ENCODE measurements at regions not wholly inside any gene's neighbourhood (a gene's known extent, or its start where the extent isn't known, plus 50 kb on each side); places are given as distances from the start of the nearest gene placed in this dataset.

GRCh38 chr11:109298865-109299264, 123.1 kb upstream of the C11orf87 start:
- TF ChIP-seq CTCF (IDR thresholded peaks at IDR 0.05; ENCODE audit: low read depth, low read length), result no peak
- no peak overlapping the region for H3K4me3 ChIP-seq (replicated peaks in 1 of 2; ENCODE audit: low read depth in 2 of 2, low read length in 2 of 2)
- DNase-seq (ENCODE audit: low read depth in 2 of 2), result no peak

- no peak for TF ChIP-seq CTCF (IDR thresholded peaks at IDR 0.05; ENCODE audit: low read depth, low read length)
- no peak for DNase-seq (ENCODE audit: low read depth in 2 of 2)
- no peak overlapping the region for H3K4me3 ChIP-seq (replicated peaks in 1 of 2; ENCODE audit: low read depth in 2 of 2, low read length in 2 of 2)
These were observed 121.8 kb upstream of the C11orf87 start for GRCh38 chr11:109300211-109300610.

- H3K4me3 ChIP-seq (replicated peaks in 1 of 2; ENCODE audit: low read depth in 2 of 2, low read length in 2 of 2), result no peak overlapping the region
- no peak for TF ChIP-seq CTCF (IDR thresholded peaks at IDR 0.05; ENCODE audit: low read depth, low read length)
- DNase-seq (ENCODE audit: low read depth in 2 of 2), result no peak
These were observed 119.2 kb upstream of the C11orf87 start for GRCh38 chr11:109302591-109303334.

- DNase-seq (ENCODE audit: low read depth in 2 of 2), result no peak
- H3K4me3 ChIP-seq (replicated peaks in 1 of 2; ENCODE audit: low read depth in 2 of 2, low read length in 2 of 2), result no peak overlapping the region
- no peak for TF ChIP-seq CTCF (IDR thresholded peaks at IDR 0.05; ENCODE audit: low read depth, low read length)
These were observed 118.6 kb upstream of the C11orf87 start for GRCh38 chr11:109303342-109303741.

GRCh38 chr11:109304159-109304558, 117.8 kb upstream of the C11orf87 start:
- no peak for TF ChIP-seq CTCF (IDR thresholded peaks at IDR 0.05; ENCODE audit: low read depth, low read length)
- DNase-seq (ENCODE audit: low read depth in 2 of 2), result peak in 1 of 2 donors; percentile 18
- no peak overlapping the region for H3K4me3 ChIP-seq (replicated peaks in 1 of 2; ENCODE audit: low read depth in 2 of 2, low read length in 2 of 2)

- TF ChIP-seq CTCF (IDR thresholded peaks at IDR 0.05; ENCODE audit: low read depth, low read length), result no peak
- H3K4me3 ChIP-seq (replicated peaks in 1 of 2; ENCODE audit: low read depth in 2 of 2, low read length in 2 of 2), result no peak overlapping the region
- no peak for DNase-seq (ENCODE audit: low read depth in 2 of 2)
These were observed 117.0 kb upstream of the C11orf87 start for GRCh38 chr11:109305009-109305408.

- no peak for TF ChIP-seq CTCF (IDR thresholded peaks at IDR 0.05; ENCODE audit: low read depth, low read length)
- H3K4me3 ChIP-seq (replicated peaks in 1 of 2; ENCODE audit: low read depth in 2 of 2, low read length in 2 of 2), result no peak overlapping the region
- DNase-seq (ENCODE audit: low read depth in 2 of 2), result peak; percentile 6 to 9
These were observed 115.7 kb upstream of the C11orf87 start for GRCh38 chr11:109306322-109306721.

Measured in cardiac fibroblast (primary cell).